Ammon's horn (tissue), 1 donor: ENCODE measurements at regions not wholly inside any gene's neighbourhood (a gene's known extent, or its start where the extent isn't known, plus 50 kb on each side); places are given as distances from the start of the nearest gene placed in this dataset.

ENCODE experiments used
- DNase-seq: peaks from one replicate; pipeline ENCODE4 v3.0.0-alpha.2; 2016; ENCODE audit warnings: low spot score

- DNase-seq, result peak; percentile 58
These were observed 139.8 kb downstream of the ZFP36L2 start for GRCh38 chr2:43086451-43087221.

GRCh38 chr2:43085929-43086328, 140.5 kb downstream of the ZFP36L2 start:
- peak; percentile 1 for DNase-seq

GRCh38 chr2:43085505-43085904, 140.9 kb downstream of the ZFP36L2 start:
- peak; percentile 1 for DNase-seq

GRCh38 chr2:43084699-43085091, 141.7 kb downstream of the ZFP36L2 start:
- peak; percentile 25 for DNase-seq

GRCh38 chr2:43083710-43084698, 142.4 kb downstream of the ZFP36L2 start:
- peak; percentile 87 for DNase-seq

GRCh38 chr2:43082903-43083677, 143.3 kb downstream of the ZFP36L2 start:
- peak; percentile 11 for DNase-seq

- peak; percentile 56 for DNase-seq
These were observed 144.1 kb downstream of the ZFP36L2 start for GRCh38 chr2:43082111-43082894.

- DNase-seq, result no peak
These were observed 145.2 kb downstream of the ZFP36L2 start for GRCh38 chr2:43081131-43081765.

GRCh38 chr2:43080571-43081021, 145.8 kb downstream of the ZFP36L2 start:
- no peak for DNase-seq

- no peak for DNase-seq
These were observed 147.3 kb downstream of the ZFP36L2 start for GRCh38 chr2:43078781-43079755.

GRCh38 chr2:43078301-43078700, 148.1 kb downstream of the ZFP36L2 start:
- DNase-seq, result no peak

GRCh38 chr2:43077876-43078275, 148.5 kb downstream of the ZFP36L2 start:
- DNase-seq, result no peak

GRCh38 chr2:43076676-43077075, 149.7 kb downstream of the ZFP36L2 start:
- DNase-seq, result no peak

GRCh38 chr2:43075811-43076585, 150.4 kb downstream of the ZFP36L2 start:
- peak; percentile 9 for DNase-seq

- peak; percentile 22 for DNase-seq
These were observed 151.3 kb downstream of the ZFP36L2 start for GRCh38 chr2:43075054-43075593.

- DNase-seq, result no peak
These were observed 151.8 kb downstream of the ZFP36L2 start for GRCh38 chr2:43074592-43075053.

GRCh38 chr2:43074052-43074451, 152.4 kb downstream of the ZFP36L2 start:
- peak; percentile 1 for DNase-seq

GRCh38 chr2:43073401-43073825, 153.0 kb downstream of the ZFP36L2 start:
- DNase-seq, result peak; percentile 4
